ENCODE measurements at regions not wholly inside any gene's neighbourhood (a gene's known extent, or its start where the extent isn't known, plus 50 kb on each side); places are given as distances from the start of the nearest gene placed in this dataset.
"Not testable (repeated sequence)": the region's sequence is repeated elsewhere in the genome, so short reads cannot be mapped to it uniquely, and the experiment has no call there.

GRCh38 chr4:118435415-118435814 is 82.6 kb upstream of the PRSS12 start:
- H3K9me3 ChIP-seq (ENCODE audit: control insufficient read depth in 2 of 2, insufficient read depth in 1 of 2, low read depth in 1 of 2, low read length in 1 of 2); H3K27ac ChIP-seq (ENCODE audit: low read depth in 1 of 3, low read length in 2 of 3); FAIRE-seq; H3K4me1 ChIP-seq (ENCODE audit: control insufficient read depth in 3 of 3, insufficient read depth in 2 of 3, low read depth in 1 of 3, low read length in 2 of 3); H3K36me3 ChIP-seq (ENCODE audit: control insufficient read depth in 3 of 3, insufficient read depth in 2 of 3, low read depth in 1 of 3, low read length in 3 of 3); H3K4me3 ChIP-seq (ENCODE audit: low read depth in 1 of 3, low read length in 3 of 3); H3K27me3 ChIP-seq (ENCODE audit: control insufficient read depth in 3 of 3, insufficient read depth in 3 of 3, low read length in 3 of 3); DNase-seq: not testable (repeated sequence)
- WGBS, 3 donors, result 84 to 89% (median 88%) methylated on average over 3 of the region's 3 CpGs

GRCh38 chr4:118442115-118442837 is 89.5 kb upstream of the PRSS12 start:
- H3K4me3 ChIP-seq (ENCODE audit: low read depth in 1 of 3, low read length in 3 of 3); H3K27me3 ChIP-seq (ENCODE audit: control insufficient read depth in 3 of 3, insufficient read depth in 3 of 3, low read length in 3 of 3); H3K27ac ChIP-seq (ENCODE audit: low read depth in 1 of 3, low read length in 2 of 3); DNase-seq; H3K36me3 ChIP-seq (ENCODE audit: control insufficient read depth in 3 of 3, insufficient read depth in 2 of 3, low read depth in 1 of 3, low read length in 3 of 3); FAIRE-seq; H3K9me3 ChIP-seq (ENCODE audit: control insufficient read depth in 2 of 2, insufficient read depth in 1 of 2, low read depth in 1 of 2, low read length in 1 of 2); H3K4me1 ChIP-seq (ENCODE audit: control insufficient read depth in 3 of 3, insufficient read depth in 2 of 3, low read depth in 1 of 3, low read length in 2 of 3): not testable (repeated sequence)
- 76 to 83% (median 78%) methylated on average over 6 to 8 of the region's 8 CpGs for WGBS, 3 donors

GRCh38 chr4:118447397-118447796 is 94.6 kb upstream of the PRSS12 start:
- H3K4me3 ChIP-seq (ENCODE audit: low read depth in 1 of 3, low read length in 3 of 3); H3K9me3 ChIP-seq (ENCODE audit: control insufficient read depth in 2 of 2, insufficient read depth in 1 of 2, low read depth in 1 of 2, low read length in 1 of 2); DNase-seq; H3K4me1 ChIP-seq (ENCODE audit: control insufficient read depth in 3 of 3, insufficient read depth in 2 of 3, low read depth in 1 of 3, low read length in 2 of 3); H3K36me3 ChIP-seq (ENCODE audit: control insufficient read depth in 3 of 3, insufficient read depth in 2 of 3, low read depth in 1 of 3, low read length in 3 of 3); H3K27ac ChIP-seq (ENCODE audit: low read depth in 1 of 3, low read length in 2 of 3); FAIRE-seq; H3K27me3 ChIP-seq (ENCODE audit: control insufficient read depth in 3 of 3, insufficient read depth in 3 of 3, low read length in 3 of 3): not testable (repeated sequence)
- 85 to 92% (median 88%) methylated on average over 1 to 3 of the region's 3 CpGs for WGBS, 3 donors

GRCh38 chr4:118454857-118455256 is 102.1 kb upstream of the PRSS12 start:
- not testable (repeated sequence) for FAIRE-seq; H3K9me3 ChIP-seq (ENCODE audit: control insufficient read depth in 2 of 2, insufficient read depth in 1 of 2, low read depth in 1 of 2, low read length in 1 of 2); DNase-seq; H3K4me1 ChIP-seq (ENCODE audit: control insufficient read depth in 3 of 3, insufficient read depth in 2 of 3, low read depth in 1 of 3, low read length in 2 of 3); H3K4me3 ChIP-seq (ENCODE audit: low read depth in 1 of 3, low read length in 3 of 3); H3K36me3 ChIP-seq (ENCODE audit: control insufficient read depth in 3 of 3, insufficient read depth in 2 of 3, low read depth in 1 of 3, low read length in 3 of 3); H3K27ac ChIP-seq (ENCODE audit: low read depth in 1 of 3, low read length in 2 of 3); H3K27me3 ChIP-seq (ENCODE audit: control insufficient read depth in 3 of 3, insufficient read depth in 3 of 3, low read length in 3 of 3)
- 50 to 82% (median 68%) methylated on average over 1 of the region's 1 CpG for WGBS, 3 donors

- not testable (repeated sequence) for DNase-seq; H3K4me1 ChIP-seq (ENCODE audit: control insufficient read depth in 3 of 3, insufficient read depth in 2 of 3, low read depth in 1 of 3, low read length in 2 of 3); H3K36me3 ChIP-seq (ENCODE audit: control insufficient read depth in 3 of 3, insufficient read depth in 2 of 3, low read depth in 1 of 3, low read length in 3 of 3); H3K9me3 ChIP-seq (ENCODE audit: control insufficient read depth in 2 of 2, insufficient read depth in 1 of 2, low read depth in 1 of 2, low read length in 1 of 2); H3K27me3 ChIP-seq (ENCODE audit: control insufficient read depth in 3 of 3, insufficient read depth in 3 of 3, low read length in 3 of 3); FAIRE-seq; H3K4me3 ChIP-seq (ENCODE audit: low read depth in 1 of 3, low read length in 3 of 3); H3K27ac ChIP-seq (ENCODE audit: low read depth in 1 of 3, low read length in 2 of 3)
- 84 to 92% (median 86%) methylated on average over 5 of the region's 5 CpGs for WGBS, 3 donors
These were observed 108.6 kb upstream of the PRSS12 start for GRCh38 chr4:118461435-118461834.

- DNase-seq; H3K27ac ChIP-seq (ENCODE audit: low read depth in 1 of 3, low read length in 2 of 3); H3K27me3 ChIP-seq (ENCODE audit: control insufficient read depth in 3 of 3, insufficient read depth in 3 of 3, low read length in 3 of 3); H3K4me3 ChIP-seq (ENCODE audit: low read depth in 1 of 3, low read length in 3 of 3); H3K9me3 ChIP-seq (ENCODE audit: control insufficient read depth in 2 of 2, insufficient read depth in 1 of 2, low read depth in 1 of 2, low read length in 1 of 2); H3K36me3 ChIP-seq (ENCODE audit: control insufficient read depth in 3 of 3, insufficient read depth in 2 of 3, low read depth in 1 of 3, low read length in 3 of 3); FAIRE-seq; H3K4me1 ChIP-seq (ENCODE audit: control insufficient read depth in 3 of 3, insufficient read depth in 2 of 3, low read depth in 1 of 3, low read length in 2 of 3): not testable (repeated sequence)
- WGBS, 3 donors, result 48 to 62% (median 54%) methylated on average over 2 of the region's 2 CpGs
These were observed 113.0 kb upstream of the PRSS12 start for GRCh38 chr4:118465831-118466230.

- H3K9me3 ChIP-seq (ENCODE audit: control insufficient read depth in 2 of 2, insufficient read depth in 1 of 2, low read depth in 1 of 2, low read length in 1 of 2); DNase-seq; FAIRE-seq; H3K27ac ChIP-seq (ENCODE audit: low read depth in 1 of 3, low read length in 2 of 3); H3K4me3 ChIP-seq (ENCODE audit: low read depth in 1 of 3, low read length in 3 of 3); H3K27me3 ChIP-seq (ENCODE audit: control insufficient read depth in 3 of 3, insufficient read depth in 3 of 3, low read length in 3 of 3); H3K36me3 ChIP-seq (ENCODE audit: control insufficient read depth in 3 of 3, insufficient read depth in 2 of 3, low read depth in 1 of 3, low read length in 3 of 3); H3K4me1 ChIP-seq (ENCODE audit: control insufficient read depth in 3 of 3, insufficient read depth in 2 of 3, low read depth in 1 of 3, low read length in 2 of 3): not testable (repeated sequence)
- 81 to 86% (median 82%) methylated on average over 3 of the region's 3 CpGs for WGBS, 3 donors
These were observed 121.3 kb upstream of the PRSS12 start for GRCh38 chr4:118474001-118474626.

- H3K9me3 ChIP-seq (ENCODE audit: control insufficient read depth in 2 of 2, insufficient read depth in 1 of 2, low read depth in 1 of 2, low read length in 1 of 2); DNase-seq; H3K4me1 ChIP-seq (ENCODE audit: control insufficient read depth in 3 of 3, insufficient read depth in 2 of 3, low read depth in 1 of 3, low read length in 2 of 3); H3K36me3 ChIP-seq (ENCODE audit: control insufficient read depth in 3 of 3, insufficient read depth in 2 of 3, low read depth in 1 of 3, low read length in 3 of 3); H3K27ac ChIP-seq (ENCODE audit: low read depth in 1 of 3, low read length in 2 of 3); H3K27me3 ChIP-seq (ENCODE audit: control insufficient read depth in 3 of 3, insufficient read depth in 3 of 3, low read length in 3 of 3); FAIRE-seq; H3K4me3 ChIP-seq (ENCODE audit: low read depth in 1 of 3, low read length in 3 of 3): not testable (repeated sequence)
These were observed 122.0 kb upstream of the PRSS12 start for GRCh38 chr4:118474771-118475170.

GRCh38 chr4:118475901-118476300 is 123.1 kb upstream of the PRSS12 start:
- not testable (repeated sequence) for DNase-seq; H3K36me3 ChIP-seq (ENCODE audit: control insufficient read depth in 3 of 3, insufficient read depth in 2 of 3, low read depth in 1 of 3, low read length in 3 of 3); H3K27ac ChIP-seq (ENCODE audit: low read depth in 1 of 3, low read length in 2 of 3); H3K27me3 ChIP-seq (ENCODE audit: control insufficient read depth in 3 of 3, insufficient read depth in 3 of 3, low read length in 3 of 3); H3K4me1 ChIP-seq (ENCODE audit: control insufficient read depth in 3 of 3, insufficient read depth in 2 of 3, low read depth in 1 of 3, low read length in 2 of 3); H3K9me3 ChIP-seq (ENCODE audit: control insufficient read depth in 2 of 2, insufficient read depth in 1 of 2, low read depth in 1 of 2, low read length in 1 of 2); H3K4me3 ChIP-seq (ENCODE audit: low read depth in 1 of 3, low read length in 3 of 3)
- peak; percentile 26 for FAIRE-seq
- WGBS, 3 donors, result 78 to 87% (median 85%) methylated on average over 3 of the region's 3 CpGs
